ENCODE measurements at regions not wholly inside any gene's neighbourhood (a gene's known extent, or its start where the extent isn't known, plus 50 kb on each side); places are given as distances from the start of the nearest gene placed in this dataset.
"Not testable (repeated sequence)": the region's sequence is repeated elsewhere in the genome, so short reads cannot be mapped to it uniquely, and the experiment has no call there.

DNA sequence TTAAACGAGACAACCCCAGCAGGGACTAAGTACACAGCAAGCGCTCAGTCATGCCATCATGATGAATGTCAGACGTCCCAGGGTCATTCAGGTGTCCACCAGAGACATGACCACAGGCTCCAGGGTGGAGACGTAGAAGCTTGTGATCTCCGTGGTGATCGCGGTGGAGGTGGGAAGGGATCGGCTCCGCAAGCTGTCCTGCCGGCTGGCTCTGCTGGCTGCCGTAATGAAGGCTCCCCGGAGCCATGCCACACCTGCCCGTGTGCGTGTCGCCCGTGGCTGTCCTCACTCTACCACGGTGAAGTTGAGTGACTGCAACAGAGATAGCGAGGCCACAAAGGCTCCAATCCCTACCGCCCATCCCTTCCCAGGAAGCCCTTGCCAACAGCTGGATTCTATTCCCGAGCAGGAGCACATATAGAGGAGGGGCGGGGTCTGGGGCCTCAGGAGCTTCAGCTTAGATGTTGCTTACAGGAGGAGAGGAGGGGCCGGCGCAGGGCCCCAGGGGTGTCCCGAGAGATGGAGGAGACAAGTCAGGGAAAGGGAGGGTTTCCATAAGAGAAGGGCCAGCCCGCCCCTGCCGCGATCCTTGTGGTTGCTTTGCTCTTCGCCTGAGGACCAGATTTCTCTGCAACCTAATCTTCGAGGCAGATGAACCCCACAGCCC lies 332.6 kb upstream of the SFSWAP start:
- DNase-seq (ENCODE audit: low read depth): no peak

DNA sequence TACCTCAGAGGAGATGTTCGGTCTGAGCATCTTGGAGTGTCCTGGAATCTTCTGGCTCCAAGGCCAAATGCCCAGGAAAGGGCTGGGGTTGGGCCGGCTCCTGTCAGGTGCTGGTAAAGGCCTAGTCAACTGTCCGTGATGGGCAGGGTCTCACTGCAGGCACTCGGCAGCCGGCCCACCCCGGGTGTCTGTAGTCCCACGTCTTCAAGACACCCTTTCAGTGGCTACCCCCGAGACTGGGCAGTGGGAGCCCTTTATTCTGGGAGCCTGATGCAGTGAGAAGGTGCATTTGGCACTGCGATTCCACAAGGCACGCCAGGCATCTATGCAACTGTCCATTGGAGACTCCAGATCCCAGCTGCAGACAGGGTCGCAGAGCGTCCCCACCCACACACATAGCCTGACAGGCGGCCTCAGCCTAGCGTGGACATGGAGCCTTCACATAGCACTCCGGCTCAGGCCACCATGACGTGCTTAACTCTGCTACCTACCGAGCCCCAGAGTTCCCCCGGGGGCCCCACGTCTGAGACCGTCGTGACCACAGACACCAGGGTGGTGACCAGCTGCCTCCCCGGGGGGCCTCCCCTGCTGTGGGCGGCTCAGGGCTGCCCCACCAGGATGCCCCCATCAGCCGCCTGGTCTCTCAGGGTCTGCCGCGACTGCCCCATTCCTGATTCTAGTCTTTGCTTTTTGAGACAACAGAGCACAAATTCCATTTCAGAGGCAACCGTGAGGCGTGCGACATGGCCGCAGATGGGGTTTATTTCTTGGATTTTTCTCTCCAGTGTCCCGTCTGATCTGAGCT lies 331.8 kb upstream of the SFSWAP start:
- no peak for DNase-seq (ENCODE audit: low read depth)

DNA sequence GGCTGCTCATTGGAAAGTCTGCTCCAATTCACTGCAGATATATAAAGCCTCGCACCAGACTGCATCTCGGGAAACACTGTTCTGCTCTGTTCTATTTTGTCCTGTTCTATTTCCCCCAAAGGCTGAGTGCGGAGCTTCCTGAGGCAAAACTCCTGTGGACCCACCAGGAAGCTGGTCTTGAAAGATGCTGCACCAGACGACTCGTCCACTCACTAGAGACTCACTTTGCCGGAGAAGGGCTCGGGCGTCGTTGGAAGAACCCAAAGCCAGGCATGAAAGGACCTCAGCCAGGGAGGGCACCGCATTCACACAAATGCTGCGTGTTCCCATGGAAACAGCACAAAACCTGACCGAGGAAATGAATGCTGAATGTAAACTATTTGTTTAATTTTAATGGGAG lies 331.2 kb upstream of the SFSWAP start:
- no peak for DNase-seq (ENCODE audit: low read depth)

DNA sequence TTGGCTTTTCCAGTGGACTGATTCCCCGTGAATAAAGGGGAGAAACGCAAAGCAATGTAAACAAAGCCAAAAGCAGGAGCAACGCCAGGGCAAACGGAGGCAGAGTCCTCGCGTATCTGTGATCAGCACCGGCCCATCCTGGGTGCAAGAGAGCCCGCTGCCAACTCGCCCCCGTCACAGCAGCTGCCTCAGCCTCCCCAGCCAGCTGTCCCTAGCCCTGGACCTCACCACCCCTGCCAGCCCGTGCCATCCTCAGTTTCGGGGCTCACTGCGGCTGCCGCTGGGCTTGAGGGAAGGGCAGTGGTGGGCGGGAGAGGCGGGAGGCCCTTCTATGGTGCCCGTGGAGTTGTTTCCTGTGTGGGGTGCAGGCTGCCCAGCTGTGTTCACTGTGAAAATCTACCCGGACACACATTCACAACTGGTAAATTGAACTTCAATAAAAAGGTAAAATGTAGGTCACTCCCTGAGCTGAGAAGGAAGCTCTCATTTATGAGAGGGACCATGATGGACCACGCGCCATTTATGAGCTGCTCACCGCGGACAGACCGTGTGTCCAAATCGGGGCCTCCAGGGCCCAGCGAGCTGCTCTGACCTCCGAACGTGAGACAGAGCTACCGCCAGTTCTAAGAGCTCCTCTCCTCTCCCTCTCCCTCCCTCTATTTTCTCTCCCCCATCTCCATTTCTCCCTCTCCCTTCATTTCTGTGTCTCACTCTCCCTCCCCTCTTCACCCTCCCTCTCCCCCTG lies 330.5 kb upstream of the SFSWAP start:
- no peak for DNase-seq (ENCODE audit: low read depth)

DNA sequence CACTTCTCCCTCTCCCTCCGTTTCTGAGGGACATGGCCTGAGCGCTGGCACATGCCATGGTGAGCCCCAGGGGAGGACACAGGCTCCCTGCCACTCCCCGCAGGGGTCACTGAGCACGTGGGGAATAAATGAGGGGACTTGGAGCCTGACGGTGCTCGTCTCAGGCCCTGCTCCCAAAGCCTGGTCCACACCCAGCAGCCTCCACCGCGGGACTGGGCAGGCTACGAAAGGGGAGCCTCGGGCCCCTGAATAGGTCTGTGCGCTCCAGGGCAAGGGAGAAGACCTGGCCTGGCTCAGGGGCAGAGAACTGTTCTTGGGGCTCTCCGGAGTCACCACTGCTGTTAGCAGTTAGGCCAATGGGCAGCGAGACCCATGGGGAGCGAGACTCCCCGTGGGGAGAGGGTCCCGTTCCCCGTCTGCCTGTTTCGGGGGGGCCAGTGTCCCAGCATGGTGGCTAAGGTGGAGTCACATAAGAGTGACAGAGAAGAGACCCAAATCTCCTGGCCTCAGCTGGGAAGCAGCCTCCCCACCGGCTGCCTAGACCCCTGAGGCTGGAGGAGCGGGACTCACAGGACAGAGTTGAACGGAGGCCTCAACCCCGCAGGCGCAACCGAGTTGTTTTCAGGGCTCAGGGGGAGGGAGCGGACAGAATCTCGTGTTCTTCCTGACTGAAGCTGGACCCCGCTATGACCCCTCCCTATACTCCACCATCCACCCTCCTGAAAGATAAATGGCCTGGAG lies 329.8 kb upstream of the SFSWAP start:
- no peak for DNase-seq (ENCODE audit: low read depth)

DNA sequence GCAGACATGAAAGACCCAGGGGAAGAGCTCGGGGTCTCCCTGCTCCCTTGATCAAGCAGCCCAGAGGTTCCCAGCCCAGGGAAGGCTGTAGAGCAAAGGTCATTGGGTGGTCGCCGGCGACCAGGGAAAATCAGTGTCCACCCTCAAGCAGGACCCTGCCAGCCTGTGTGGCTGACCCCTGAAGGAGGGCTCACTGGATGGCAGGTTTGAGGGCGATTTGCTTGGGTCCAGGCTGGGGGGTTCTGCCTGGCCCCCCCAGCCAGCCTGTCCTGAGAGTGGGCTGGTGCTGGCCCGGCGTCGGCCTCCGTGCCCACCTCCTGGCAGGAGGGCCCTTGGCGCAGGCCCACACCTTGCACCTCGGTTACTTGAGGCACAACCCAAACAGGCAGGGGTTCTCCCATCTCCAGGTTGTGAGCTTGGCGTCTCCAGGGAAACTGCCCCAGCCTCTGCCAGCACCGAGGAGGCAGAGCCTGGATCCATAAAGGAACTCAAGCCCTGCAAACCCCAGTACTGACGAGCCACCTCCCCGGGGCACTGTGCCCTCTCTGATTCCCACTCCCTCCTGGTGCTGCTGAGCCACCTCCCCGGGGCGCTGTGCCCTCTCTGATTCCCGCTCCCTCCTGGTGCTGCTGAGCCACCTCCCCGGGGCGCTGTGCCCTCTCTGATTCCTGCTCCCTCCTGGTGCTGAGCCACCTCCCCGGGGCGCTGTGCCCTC lies 329.0 kb upstream of the SFSWAP start:
- DNase-seq (ENCODE audit: low read depth): no peak

DNA sequence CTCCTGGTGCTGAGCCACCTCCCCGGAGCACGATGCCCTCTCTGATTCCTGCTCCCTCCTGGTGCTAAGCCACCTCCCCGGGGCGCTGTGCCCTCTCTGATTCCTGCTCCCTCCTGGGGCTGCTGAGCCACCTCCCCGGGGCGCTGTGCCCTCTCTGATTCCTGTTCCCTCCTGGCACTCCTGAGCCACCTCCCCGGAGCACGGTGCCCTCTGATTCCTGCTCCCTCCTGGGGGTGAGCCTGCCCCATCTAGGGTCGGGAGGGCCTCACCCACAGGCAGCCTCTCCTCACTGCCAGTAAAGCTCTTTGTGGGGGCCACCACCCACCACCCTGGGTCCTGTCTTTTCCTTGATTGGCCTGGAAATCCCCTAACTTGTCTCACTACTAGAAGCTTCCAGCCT lies 327.6 kb upstream of the SFSWAP start:
- no peak for DNase-seq (ENCODE audit: low read depth)

DNA sequence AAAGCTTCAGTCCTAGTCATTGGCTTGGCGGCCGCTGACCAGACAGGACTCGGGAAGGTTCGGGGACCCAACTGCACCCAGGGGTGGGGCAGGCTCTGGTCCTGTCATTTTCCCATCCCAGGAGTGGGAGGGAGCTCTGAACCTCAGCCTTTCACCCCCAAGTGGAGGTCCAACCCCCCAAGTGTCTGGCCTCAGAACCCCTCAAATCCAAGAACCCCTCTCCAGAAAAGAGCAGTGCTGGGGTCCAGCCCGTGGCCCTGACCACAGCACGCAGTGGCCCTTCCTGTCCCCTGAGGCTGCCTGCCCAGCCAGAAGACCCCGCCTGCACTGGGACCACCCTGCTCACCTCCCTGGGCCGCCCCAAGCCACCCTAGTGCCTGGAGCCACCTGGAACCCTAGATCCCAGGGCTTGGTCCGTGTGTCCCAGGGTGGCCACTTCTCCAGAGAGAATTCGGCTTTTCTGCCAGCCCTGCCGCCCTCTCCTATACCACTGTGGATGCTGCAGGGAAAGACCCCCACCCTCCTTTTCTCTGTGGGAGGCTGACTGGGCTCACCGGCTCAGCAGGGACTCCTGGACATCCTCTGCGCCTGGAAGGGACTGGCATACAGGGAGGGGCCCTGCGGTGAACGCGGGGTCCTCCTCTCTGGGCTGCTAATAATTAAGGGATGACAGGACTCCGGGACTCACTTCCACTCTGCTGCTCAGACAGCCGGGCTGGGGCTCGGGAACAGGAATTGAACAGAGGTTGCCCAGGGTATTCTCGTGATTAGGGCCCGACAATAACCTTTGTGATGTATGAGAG lies 326.9 kb upstream of the SFSWAP start:
- no peak for DNase-seq (ENCODE audit: low read depth)

DNA sequence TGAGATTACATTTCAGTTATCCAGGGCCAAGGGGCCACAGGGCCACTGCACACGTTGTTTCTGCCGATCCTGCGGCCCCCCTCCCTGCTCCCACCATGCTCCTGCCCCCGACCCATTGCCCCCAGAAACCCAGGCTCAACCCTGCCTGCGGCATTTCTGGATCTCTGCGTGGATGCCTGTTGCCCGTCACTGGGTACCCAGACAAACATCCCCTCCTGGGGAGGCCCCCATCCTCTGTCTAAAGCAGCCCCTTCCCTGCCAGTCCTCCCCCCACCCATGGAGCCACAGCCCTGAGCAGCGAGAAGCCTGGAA lies 326.4 kb upstream of the SFSWAP start:
- no peak for DNase-seq (ENCODE audit: low read depth)

DNA sequence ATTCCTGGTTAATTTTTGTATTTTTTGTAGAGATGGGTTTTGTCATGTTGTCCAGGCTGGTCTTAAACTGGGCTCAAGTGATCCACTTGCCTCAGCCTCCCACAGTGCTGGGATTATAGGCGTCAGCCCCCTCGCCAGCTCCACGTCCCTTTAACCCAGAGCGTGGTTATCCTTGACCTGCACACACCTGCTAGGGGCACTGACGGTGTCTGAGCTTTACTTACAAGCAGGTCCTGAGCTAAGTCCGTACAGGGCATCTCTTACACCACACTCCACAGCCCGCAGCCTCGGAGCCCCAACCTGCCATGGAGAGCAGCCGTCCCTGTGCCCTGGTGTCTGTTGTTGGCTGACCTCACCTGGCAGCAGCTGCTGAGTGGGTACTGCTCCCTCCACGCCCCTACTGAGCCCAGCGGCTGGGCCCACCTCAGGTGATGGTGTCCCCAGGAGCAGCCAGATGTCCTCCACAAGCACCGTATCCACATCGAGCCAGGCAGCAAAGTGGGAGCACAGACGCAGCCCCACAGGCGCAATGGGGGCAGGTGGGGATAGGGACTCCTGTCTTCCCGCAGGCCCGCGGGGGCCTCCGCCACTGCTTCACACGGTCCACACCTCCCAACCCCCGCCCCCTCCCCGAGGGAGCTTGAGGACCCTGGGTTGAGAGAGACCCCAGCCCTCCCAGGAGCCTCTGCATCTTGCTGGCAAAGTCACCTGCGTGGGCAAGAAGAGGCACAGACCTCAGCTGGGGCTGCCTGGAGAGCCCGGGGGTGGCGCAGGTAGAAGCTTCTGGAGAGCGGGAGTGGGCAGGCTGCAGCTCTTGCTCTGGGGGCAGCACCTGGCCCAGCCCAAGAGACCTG lies 325.4 kb upstream of the SFSWAP start:
- DNase-seq (ENCODE audit: low read depth): no peak

DNA sequence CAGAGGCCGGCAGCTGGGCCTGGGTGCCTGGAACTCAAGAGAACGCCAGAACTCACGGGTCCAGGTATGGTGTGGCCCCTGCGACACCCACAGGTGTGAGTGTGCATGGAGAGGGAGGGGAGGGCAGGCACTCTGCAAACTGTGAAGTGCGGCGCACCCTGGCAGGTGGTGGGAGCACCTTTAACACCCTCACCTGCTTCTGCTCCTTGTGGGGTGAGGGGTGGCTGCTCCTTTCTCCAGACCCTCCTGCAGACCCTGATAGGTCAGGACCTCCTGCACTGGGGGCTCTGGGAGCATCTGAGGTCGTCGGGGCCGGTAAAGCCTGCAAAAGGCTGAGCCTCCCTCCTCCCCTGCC lies 324.7 kb upstream of the SFSWAP start:
- no peak for DNase-seq (ENCODE audit: low read depth)

DNA sequence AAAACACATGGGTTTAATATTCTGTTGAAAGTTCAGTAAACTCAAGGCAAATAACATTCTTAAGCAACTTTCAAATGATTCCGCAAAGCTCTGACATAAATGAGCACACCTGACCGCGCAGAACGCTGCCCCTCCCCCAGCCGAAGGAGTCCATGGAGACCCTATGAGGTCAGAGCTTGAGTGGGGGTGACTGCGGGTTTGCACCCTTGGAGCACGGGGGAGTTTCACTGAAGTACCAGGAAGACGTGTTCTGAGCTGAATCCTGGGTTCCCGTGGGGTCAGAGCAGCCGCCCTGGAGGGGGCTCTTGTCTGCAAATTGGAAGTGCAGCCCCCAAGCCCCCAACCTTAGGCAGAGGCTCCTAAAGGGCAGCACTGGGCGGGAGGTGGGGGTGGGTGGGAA lies 324.1 kb upstream of the SFSWAP start:
- no peak for DNase-seq (ENCODE audit: low read depth)

DNA sequence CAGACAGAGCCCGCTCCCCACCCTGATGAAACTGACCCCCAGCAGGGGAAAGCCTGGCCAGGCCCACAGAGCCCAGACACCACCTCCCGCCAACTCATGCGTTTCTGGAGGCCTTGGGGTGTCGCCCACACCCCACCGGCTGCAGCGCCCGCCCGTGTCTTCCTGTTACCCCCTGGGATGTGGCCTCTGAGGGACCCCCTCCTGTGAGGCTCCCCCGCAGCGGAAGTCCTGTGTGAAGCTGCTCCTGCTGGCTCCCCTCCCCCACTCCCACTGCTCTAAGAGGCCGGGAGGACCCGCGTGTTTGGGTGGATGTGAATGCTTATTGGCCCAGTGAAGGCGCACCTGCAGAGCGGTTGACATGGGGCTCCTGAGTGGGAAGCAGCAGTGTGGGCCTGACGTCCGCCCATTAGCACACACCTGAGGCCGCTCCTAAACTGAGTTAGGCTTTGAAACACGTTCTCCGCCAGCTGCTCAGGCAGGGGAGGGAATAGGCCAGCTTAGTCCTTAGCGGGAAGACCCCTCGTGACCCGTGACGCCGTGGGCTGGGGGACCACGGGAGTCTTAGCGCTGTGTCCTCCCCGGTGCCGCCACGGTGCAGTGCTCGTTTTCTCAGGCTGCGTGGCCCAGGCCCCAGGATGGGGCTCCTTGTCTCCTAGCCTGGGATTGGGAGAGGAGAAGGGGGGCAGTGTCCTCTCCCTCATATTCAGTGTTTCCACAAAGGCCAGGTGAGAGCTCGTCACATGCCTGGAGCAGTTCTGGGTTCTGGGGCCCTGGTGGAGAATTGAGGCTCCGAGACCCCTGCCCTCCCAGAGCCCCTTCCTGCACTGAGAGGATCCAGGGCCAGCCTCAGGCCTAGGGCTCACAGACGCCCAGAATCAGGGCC lies 323.4 kb upstream of the SFSWAP start:
- DNase-seq (ENCODE audit: low read depth): no peak

DNA sequence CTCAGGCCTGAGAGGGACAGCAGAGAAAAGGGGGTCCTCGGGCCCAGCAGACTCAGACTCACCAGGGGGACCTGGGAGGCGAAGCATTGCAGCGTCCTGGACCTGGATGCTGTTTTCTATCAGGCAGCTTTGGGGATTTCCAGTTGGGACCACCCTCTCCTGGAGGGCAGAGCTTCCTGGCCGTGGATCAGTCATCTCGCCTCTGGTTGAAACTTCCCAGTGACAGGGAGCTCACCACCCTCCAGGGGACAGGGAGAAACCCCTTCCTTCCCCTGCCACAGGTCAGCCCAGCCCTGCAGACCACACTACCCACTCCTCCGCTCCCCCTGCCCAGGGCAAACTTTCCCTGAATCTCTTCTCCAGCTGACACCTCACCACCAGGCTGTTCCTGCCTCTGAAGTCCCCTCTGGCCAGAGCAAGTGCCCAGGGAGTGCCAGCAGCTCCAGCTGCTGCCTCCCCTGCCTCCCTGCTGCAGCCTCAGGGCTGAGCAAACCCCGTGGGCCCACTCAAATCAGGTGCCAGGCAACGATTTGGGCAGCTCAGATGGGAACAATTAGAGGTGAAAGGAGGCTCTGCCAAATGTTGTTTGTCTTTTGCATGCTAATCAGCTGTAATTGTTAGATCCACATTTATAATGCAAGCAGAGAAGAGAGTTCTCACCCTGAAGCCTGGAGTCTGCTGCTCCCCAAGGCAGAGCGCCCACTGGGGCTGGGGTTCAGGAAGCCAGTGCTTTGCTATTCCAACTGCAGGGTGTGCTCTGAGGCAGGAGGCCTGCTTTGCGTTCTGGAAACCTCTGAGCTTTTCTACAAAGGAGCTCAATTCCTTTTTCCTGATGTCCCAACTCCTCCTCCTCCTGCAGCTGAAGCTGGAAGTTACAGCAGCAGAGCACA lies 322.5 kb upstream of the SFSWAP start:
- DNase-seq (ENCODE audit: low read depth): not testable (repeated sequence)

DNA sequence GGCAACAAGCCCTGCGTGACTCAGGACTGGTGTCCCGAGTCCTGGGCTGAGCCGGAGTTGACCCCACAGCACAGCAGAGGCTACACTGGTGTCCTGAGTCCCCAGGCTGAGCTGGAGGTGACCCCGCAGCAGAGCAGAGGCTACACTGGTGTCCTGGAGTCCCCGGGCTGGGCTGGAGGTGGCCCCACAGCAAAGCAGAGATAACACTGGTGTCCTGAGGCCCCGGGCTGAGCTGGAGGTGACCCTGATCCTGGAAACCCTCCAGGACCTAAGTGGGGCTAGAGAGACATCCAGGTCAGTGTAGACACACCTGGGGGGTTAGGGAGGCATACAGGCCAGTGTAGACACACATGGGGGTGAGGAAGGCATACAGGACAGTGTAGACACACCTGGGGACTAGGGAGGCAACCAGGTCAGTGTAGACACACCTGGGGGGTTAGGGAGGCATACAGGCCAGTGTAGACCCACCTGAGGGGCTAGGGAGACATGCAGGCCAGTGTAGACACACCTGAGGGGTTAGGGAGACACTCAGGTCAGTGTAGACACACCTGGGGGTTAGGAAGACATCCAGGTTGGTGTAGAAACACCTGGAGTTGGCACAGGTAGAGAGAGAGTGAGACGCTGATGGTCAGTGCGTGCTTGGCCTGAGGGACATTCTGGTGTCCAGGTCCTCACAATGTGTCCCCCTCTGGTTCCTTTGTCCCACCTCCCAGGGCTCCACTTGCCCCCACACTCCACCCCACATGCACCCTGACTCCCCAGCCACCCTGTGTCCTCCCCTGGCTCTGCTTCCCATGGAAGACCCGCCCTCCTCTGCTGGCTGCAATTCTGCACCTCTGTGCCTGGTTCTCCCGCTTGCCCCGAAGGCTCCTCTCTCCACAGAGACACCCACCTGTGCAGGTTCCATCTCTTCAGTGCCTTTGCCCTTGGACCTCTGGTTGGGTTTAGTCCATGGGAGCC lies 321.6 kb upstream of the SFSWAP start:
- no peak for DNase-seq (ENCODE audit: low read depth)

DNA sequence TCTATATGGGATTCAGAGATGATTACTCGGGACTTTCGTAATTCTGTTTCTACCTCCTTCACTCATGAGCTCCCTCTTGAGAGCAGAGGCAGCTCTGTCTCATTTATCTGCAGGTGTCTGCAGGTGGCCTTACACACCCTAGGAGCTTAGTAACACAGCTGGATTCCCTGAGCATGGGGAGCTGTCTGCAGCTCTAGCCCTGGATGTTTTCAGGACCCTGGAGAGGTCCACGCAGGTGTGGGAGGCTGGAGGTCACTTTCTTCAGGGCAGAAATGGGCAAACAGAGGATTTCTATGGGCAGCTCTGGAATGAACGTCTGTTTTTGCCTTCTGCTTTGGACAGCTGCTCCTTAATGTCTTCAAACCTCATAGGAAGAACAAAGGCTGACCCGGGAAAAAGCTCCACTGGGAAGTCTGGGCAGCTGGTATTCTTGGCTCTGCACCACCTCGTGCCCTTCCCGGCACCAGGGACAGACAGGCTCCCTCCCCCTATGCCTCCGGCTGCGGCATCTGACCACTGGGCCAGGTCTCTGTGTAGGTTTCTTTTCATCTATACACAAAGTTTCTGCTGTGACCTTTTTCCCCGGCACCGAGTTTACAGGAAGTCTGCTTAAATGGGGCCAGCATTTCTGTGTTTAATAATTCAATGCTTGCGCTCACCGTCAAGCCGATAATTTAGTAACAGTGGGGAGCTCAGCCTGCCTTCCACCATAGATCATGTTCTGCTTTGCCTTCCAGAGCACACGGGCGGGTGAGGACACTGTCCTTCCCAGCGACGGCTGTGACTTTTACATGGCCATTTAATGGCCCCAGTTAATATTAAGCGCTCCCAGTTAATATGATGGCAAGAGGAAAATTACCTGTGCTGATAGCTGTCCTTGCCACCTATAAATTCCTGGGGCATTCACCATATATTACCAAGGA lies 320.2 kb upstream of the SFSWAP start:
- peak; percentile 13 for DNase-seq (ENCODE audit: low read depth)

All from M059J (cell line).